GM23248 (cell line): ENCODE measurements at regions not wholly inside any gene's neighbourhood (a gene's known extent, or its start where the extent isn't known, plus 50 kb on each side); places are given as distances from the start of the nearest gene placed in this dataset.

Experiments
- DNase-seq: peaks from one replicate; pipeline ENCODE4 v3.0.0-alpha.2; 2015
- H2AFZ ChIP-seq: fragments of 200-600 bp; sonication (generic); 2 replicates; pipeline ENCODE4 v1.6.1; 2016; ENCODE audit warnings: antibody characterized with exemption
- H3F3A ChIP-seq: fragments of 200-600 bp; sonication (generic); 2 replicates; pipeline ENCODE4 v1.6.1; 2016; ENCODE audit warnings: mild to moderate bottlenecking, antibody characterized with exemption, mixed run types; ENCODE audit not compliant: insufficient read depth
- H3K27ac ChIP-seq: fragments of 200-600 bp; sonication (generic); 2 replicates; pipeline ENCODE4 v1.5.1; 2016; ENCODE audit warnings: mild to moderate bottlenecking
- H3K27me3 ChIP-seq: fragments of 200-600 bp; sonication (generic); replicated peaks from 2 replicates; pipeline ENCODE4 v1.6.1; 2016; ENCODE audit warnings: mild to moderate bottlenecking; ENCODE audit not compliant: insufficient read depth
- H3K36me3 ChIP-seq: fragments of 200-600 bp; sonication (generic); 2 replicates; pipeline ENCODE4 v1.6.1; 2016; ENCODE audit warnings: low read depth, mild to moderate bottlenecking
- H3K4me1 ChIP-seq: fragments of 200-600 bp; sonication (generic); 2 replicates; pipeline ENCODE4 v1.6.1; 2016; ENCODE audit warnings: mild to moderate bottlenecking; ENCODE audit not compliant: insufficient read depth
- H3K4me2 ChIP-seq: fragments of 200-600 bp; sonication (generic); one replicate; pipeline ENCODE4 v1.6.1; 2016; ENCODE audit warnings: mild to moderate bottlenecking; ENCODE audit not compliant: unreplicated experiment
- H3K4me3 ChIP-seq: fragments of 200-600 bp; sonication (generic); 2 replicates; pipeline ENCODE4 v1.5.1; 2016; ENCODE audit warnings: mild to moderate bottlenecking
- H3K79me2 ChIP-seq: fragments of 200-600 bp; sonication (generic); 2 replicates; pipeline ENCODE4 v1.6.1; 2016; ENCODE audit warnings: mild to moderate bottlenecking; ENCODE audit not compliant: insufficient read depth
- H3K9ac ChIP-seq: fragments of 200-600 bp; sonication (generic); 2 replicates; pipeline ENCODE4 v1.6.1; 2016; ENCODE audit warnings: mild to moderate bottlenecking
- H3K9me2 ChIP-seq: fragments of 200-600 bp; sonication (generic); 2 replicates; pipeline ENCODE4 v1.6.1; 2016; ENCODE audit warnings: mixed run types, mild to moderate bottlenecking, moderate library complexity; ENCODE audit not compliant: insufficient read depth
- H3K9me3 ChIP-seq: fragments of 200-600 bp; sonication (generic); one replicate; pipeline ENCODE4 v1.6.1; 2017; ENCODE audit warnings: low read depth
- H4K20me1 ChIP-seq: fragments of 200-600 bp; sonication (generic); 2 replicates; pipeline ENCODE4 v1.6.0; 2016; ENCODE audit not compliant: insufficient read depth
- EZH2 ChIP-seq: fragments of 200-600 bp; sonication (generic); IDR thresholded peaks from 2 replicates; pipeline ENCODE4 v1.6.1; 2018; ENCODE audit warnings: antibody characterized with exemption, mild to moderate bottlenecking; ENCODE audit not compliant: insufficient read depth, poor library complexity, severe bottlenecking
- EZH2phosphoT487 ChIP-seq: fragments of 200-600 bp; sonication (generic); IDR thresholded peaks from 2 replicates; pipeline ENCODE4 v1.6.1; 2018; ENCODE audit warnings: antibody characterized with exemption, moderate library complexity, mild to moderate bottlenecking, low read depth; ENCODE audit not compliant: insufficient read depth
- WGBS, 2 experiments: methylation state at CpG; one replicate each; pipeline ENCODE4 v1.1.6; 2015 to 2017; ENCODE audit warnings: low lambda C conversion rate in 2 of 2, low coverage in 1 of 2; ENCODE audit errors: missing lambda C conversion rate in 2 of 2; 5-methylcytosine and 5-hydroxymethylcytosine counted together
- in situ Hi-C: fragments of 300-500 bp; cut with MboI; formaldehyde crosslinking; loops from 2 replicates; pipeline ENCODE4 v1.15.0; 2020

DNA sequence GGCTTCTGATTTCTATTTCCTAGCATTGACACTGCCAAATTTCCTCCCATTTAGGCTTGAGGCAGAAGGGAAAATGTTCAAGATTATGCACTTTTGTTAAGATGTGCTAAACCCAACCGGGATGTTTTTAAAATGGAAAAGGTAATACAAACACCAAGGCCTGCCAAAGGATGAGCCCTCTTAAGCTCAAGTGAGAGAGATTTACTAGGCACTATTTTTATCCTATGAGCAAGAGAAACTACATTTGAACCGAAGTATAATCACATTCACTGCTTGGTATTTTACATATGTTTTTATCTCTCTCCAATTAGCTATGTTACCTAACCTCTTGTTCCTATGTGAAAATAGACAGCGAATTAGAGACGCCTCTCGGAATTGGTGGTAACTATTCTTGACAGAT is 295.8 kb downstream of the GABRB3 start:
- no peak for DNase-seq
- H3K79me2 ChIP-seq: no peaks in the 10 kb centered on the region
- H3K4me3 ChIP-seq: no peak overlapping the region
- 29 to 44% methylated on average over 5 of the region's 5 CpGs for WGBS, 2 experiments
- H3K36me3 ChIP-seq: no peaks in the 10 kb centered on the region
- TF ChIP-seq EZH2 (no peak), EZH2phosphoT487 (no peak)
- no peaks in the 10 kb centered on the region for H3F3A ChIP-seq
- H3K27me3 ChIP-seq: no peaks in the 10 kb centered on the region
- no peak overlapping the region for H2AFZ ChIP-seq
- no peak overlapping the region for H3K27ac ChIP-seq
- no peak overlapping the region for H3K9ac ChIP-seq
- no peaks in the 10 kb centered on the region for H3K4me1 ChIP-seq
- H3K9me2 ChIP-seq: no peaks in the 10 kb centered on the region
- no peak overlapping the region for H3K4me2 ChIP-seq
- in situ Hi-C loops: no loop called here
- no peaks in the 10 kb centered on the region for H3K9me3 ChIP-seq
- H4K20me1 ChIP-seq: no peaks in the 10 kb centered on the region

DNA sequence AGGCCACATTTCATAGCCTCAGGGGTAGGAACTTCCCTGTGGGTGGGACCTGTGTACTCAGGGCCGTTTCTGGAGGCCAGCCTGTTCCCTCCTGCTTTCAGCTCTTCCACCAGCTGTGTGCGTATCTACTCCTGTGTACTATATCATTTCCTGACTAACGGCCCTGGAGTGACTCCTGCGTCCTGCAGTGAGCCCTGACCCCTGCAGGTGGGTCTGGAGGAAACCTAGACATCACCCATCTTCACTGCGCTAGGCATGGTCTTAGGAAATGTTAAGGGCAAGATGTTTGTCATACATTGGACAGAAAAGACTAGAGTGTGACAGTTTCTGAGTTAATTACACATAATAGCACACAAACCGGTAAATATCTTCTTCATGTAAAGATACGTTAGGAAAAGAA is 297.3 kb downstream of the GABRB3 start:
- 20 to 26% methylated on average over 7 of the region's 7 CpGs for WGBS, 2 experiments
- in situ Hi-C loops: no loop called here
- no peaks in the 10 kb centered on the region for H3K27me3 ChIP-seq

DNA sequence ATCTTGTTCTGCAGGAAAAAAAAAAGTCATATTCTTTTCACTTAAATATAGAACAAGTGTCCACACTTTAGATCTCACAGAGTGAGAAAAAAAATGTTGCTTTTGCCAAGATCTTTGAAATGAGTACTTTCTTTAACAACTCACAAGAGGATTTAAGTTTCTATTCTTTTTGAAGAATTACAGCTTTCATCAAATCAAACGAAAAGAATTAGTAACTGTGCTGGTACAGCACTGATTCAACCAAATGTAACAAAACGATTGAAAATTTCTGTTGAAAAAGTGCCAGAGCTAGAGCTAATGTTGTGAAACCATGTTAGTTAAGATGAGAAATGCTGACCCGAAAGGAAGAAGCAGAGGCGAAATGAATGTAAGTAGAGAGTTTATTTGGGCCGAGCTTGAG is 300.2 kb downstream of the GABRB3 start:
- Histone ChIP-seq H3K27me3 (no peaks in the 10 kb centered on the region), H3K4me3 (no peak overlapping the region), H4K20me1 (no peaks in the 10 kb centered on the region), H3K79me2 (no peaks in the 10 kb centered on the region), H3F3A (no peaks in the 10 kb centered on the region), H3K4me2 (no peak overlapping the region), H3K9me2 (no peaks in the 10 kb centered on the region), H3K4me1 (no peaks in the 10 kb centered on the region), H3K9ac (no peak overlapping the region), H3K27ac (no peak overlapping the region), H2AFZ (no peak overlapping the region), H3K36me3 (no peaks in the 10 kb centered on the region), H3K9me3 (no peaks in the 10 kb centered on the region)
- 22 to 23% methylated on average over 5 of the region's 5 CpGs for WGBS, 2 experiments
- in situ Hi-C loops: no loop called here
- no peak for DNase-seq
- TF ChIP-seq EZH2phosphoT487 (no peak), EZH2 (no peak)

More for the DNA sequence above, 297.3 kb downstream of the GABRB3 start:
- Histone ChIP-seq H3F3A (no peaks in the 10 kb centered on the region), H2AFZ (no peak overlapping the region), H3K9me3 (no peaks in the 10 kb centered on the region), H3K4me1 (no peaks in the 10 kb centered on the region), H3K79me2 (no peaks in the 10 kb centered on the region), H3K9me2 (no peaks in the 10 kb centered on the region), H3K4me3 (no peak overlapping the region), H3K36me3 (no peaks in the 10 kb centered on the region), H4K20me1 (no peaks in the 10 kb centered on the region), H3K4me2 (no peak overlapping the region), H3K9ac (no peak overlapping the region), H3K27ac (no peak overlapping the region)
- no peak for TF ChIP-seq EZH2phosphoT487
- no peak for TF ChIP-seq EZH2
- no peak for DNase-seq

DNA sequence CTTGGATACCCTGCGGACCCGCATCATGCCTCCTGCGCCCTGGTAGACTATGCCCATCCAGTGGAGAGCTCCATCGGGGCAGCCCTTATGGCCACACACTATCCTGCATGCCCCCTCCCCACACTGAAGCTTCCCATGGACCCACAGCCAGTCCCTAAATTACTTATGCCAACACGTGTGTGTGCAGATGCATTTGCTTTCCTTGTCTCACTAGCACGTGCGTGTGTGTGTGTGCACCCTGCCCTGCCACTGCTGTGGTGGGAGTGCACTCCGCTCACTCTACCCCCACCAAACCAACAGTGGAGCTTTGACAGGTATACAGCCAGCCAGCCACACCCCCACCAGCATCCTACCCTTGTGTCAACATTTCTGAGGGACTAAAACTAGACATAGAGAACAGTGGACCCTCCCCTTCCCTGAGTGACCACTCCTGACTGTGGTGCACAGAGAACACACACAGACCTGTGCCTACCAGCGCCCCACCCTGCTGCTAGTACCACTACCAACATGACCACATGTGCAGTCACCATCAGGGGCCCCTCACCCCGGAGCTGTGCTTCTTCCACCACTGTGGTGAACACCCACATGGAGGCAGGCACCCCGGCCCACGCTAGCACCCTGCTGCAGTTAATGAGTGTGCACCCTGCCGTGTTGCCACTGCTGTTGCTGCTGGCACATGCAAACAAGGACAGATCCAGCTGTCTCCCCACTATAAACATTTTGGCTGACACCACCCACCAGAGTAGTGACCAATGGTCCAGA is 310.8 kb downstream of the GABRB3 start:
- Histone ChIP-seq H3K9me2 (no peaks in the 10 kb centered on the region), H3F3A (no peaks in the 10 kb centered on the region), H3K4me1 (no peaks in the 10 kb centered on the region), H3K4me3 (no peak overlapping the region), H2AFZ (no peak overlapping the region), H3K9me3 (no peaks in the 10 kb centered on the region), H3K79me2 (no peaks in the 10 kb centered on the region), H3K27me3 (no peaks in the 10 kb centered on the region), H3K4me2 (no peak overlapping the region), H3K9ac (no peak overlapping the region), H3K27ac (no peak overlapping the region), H3K36me3 (no peaks in the 10 kb centered on the region), H4K20me1 (no peaks in the 10 kb centered on the region)
- no peak for TF ChIP-seq EZH2
- TF ChIP-seq EZH2phosphoT487: no peak
- 37 to 39% methylated on average over 13 of the region's 13 CpGs for WGBS, 2 experiments
- DNase-seq: no peak
- in situ Hi-C loops: no loop called here
